CD4-positive, alpha-beta T cell (primary cell): ENCODE measurements at regions not wholly inside any gene's neighbourhood (a gene's known extent, or its start where the extent isn't known, plus 50 kb on each side); places are given as distances from the start of the nearest gene placed in this dataset.

Experiments
- ATAC-seq: fragments of 200-7000 bp; cut with Tn5 transposase; one replicate; pipeline ENCODE4 v1.10.0; 2022; ENCODE audit warnings: mild to moderate bottlenecking; ENCODE audit not compliant: poor library complexity
- CTCF ChIA-PET: fragments of 350-600 bp; sonication (Branson Sonifier 250); formaldehyde crosslinking; loops from one replicate; lab custom pipeline; 2021; ENCODE audit warnings: antibody characterized with exemption, inconsistent platforms; lab: Charles Lee
- POLR2A ChIA-PET: fragments of 350-600 bp; sonication (Branson Sonifier 250); formaldehyde crosslinking; loops from one replicate; lab custom pipeline; 2021; ENCODE audit warnings: antibody characterized with exemption, inconsistent platforms; lab: Charles Lee
- DNase-seq, 14 experiments: peaks; one replicate each; pipeline ENCODE4 v3.0.0-alpha.2; 2013 to 2020; ENCODE audit warnings: mixed read lengths in 2 of 14
- H3K27ac ChIP-seq, 2 donors: one replicate each; pipeline versions ENCODE4 v1.5.1 to v1.7.0; 2013; ENCODE audit warnings: low read length in 2 of 2, low read depth in 1 of 2, mild to moderate bottlenecking in 1 of 2
- H3K27me3 ChIP-seq, 2 experiments: 1 replicate in 1 of 2; 2 replicates in 1 of 2; pipeline versions ENCODE4 v1.6.1 to v1.7.0; 2013; ENCODE audit warnings: low read length in 2 of 2, control low read depth in 1 of 2, mild to moderate bottlenecking in 1 of 2, moderate library complexity in 1 of 2; ENCODE audit not compliant: insufficient read depth in 2 of 2, control insufficient read depth in 1 of 2
- H3K36me3 ChIP-seq: one replicate; pipeline ENCODE4 v1.6.1; 2013; ENCODE audit warnings: low read length, control low read depth; ENCODE audit not compliant: insufficient read depth
- H3K4me1 ChIP-seq: one replicate; pipeline ENCODE4 v1.6.1; 2013; ENCODE audit warnings: low read length, control low read depth; ENCODE audit not compliant: insufficient read depth
- H3K4me3 ChIP-seq: one replicate; pipeline ENCODE4 v1.5.1; 2013; ENCODE audit warnings: mild to moderate bottlenecking, low read length, moderate library complexity
- H3K9me3 ChIP-seq, 2 experiments: 1 replicate in 1 of 2; 2 replicates in 1 of 2; pipeline versions ENCODE4 v1.6.1 to v1.7.0; 2013; ENCODE audit warnings: low read length in 2 of 2, mild to moderate bottlenecking in 2 of 2, control low read depth in 1 of 2, moderate library complexity in 1 of 2; ENCODE audit not compliant: control insufficient read depth in 1 of 2, insufficient read depth in 1 of 2
- H3K27ac Mint-ChIP-seq: one replicate; pipeline ENCODE4 v1.8.0; 2020; ENCODE audit warnings: mixed read lengths
- H3K27me3 Mint-ChIP-seq: one replicate; pipeline ENCODE4 v1.8.0; 2021; ENCODE audit warnings: mixed read lengths
- H3K36me3 Mint-ChIP-seq: one replicate; pipeline ENCODE4 v1.8.0; 2021; ENCODE audit warnings: low read depth, mixed read lengths
- H3K4me1 Mint-ChIP-seq: one replicate; pipeline ENCODE4 v1.8.0; 2021; ENCODE audit warnings: low read depth, mixed read lengths
- H3K4me3 Mint-ChIP-seq: one replicate; pipeline ENCODE4 v1.8.0; 2020; ENCODE audit warnings: mild to moderate bottlenecking, mixed read lengths
- H3K9me3 Mint-ChIP-seq: one replicate; pipeline ENCODE4 v1.8.0; 2020; ENCODE audit warnings: mixed read lengths
- intact Hi-C, 2 experiments: fragments of 100-400 bp; cut with DNase I in 1 of 2; cut with micrococcal nuclease in 1 of 2; formaldehyde crosslinking; loops; one replicate each; pipeline versions ENCODE4 v1.15.1 to v1.9.0; 2023 to 2025; cut with DNase I, micrococcal nuclease
- TF ChIP-seq, protein P1 (sequence below): fragments of 200-600 bp; IDR thresholded peaks from one replicate; pipeline ENCODE4 v1.8.0; 2022; ENCODE audit warnings: antibody characterized with exemption, mild to moderate bottlenecking

DNA sequence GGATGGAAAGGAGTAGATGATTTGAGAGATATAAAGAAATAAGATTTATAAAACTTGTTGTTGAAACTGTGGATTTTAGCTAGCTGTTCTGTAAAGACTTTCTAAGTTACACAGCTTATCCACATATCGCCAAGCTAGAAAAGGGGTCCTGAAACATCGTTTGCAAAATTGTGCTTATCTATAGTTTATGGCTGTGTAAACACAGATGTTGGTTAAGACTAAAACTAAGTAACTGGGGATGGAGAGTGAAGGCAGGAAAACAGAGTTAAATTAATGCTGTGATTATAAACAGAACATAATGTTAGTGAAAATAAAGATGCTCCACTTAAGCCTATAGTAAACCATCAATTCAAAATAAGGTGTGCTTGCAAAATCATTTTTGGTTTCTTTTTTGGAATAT lies 311.3 kb upstream of the DDHD1 start:
- Histone ChIP-seq H3K4me3 (no peak overlapping the region), H3K36me3 (no peaks in the 10 kb centered on the region), H3K27ac (no peak overlapping the region), H3K27me3 (no peaks in the 10 kb centered on the region), H3K9me3 (no peaks in the 10 kb centered on the region), H3K4me1 (no peaks in the 10 kb centered on the region)
- ATAC-seq (no peak), DNase-seq (no peak)
- Mint-ChIP-seq H3K9me3 (no peaks in the 10 kb centered on the region), H3K36me3 (no peaks in the 10 kb centered on the region), H3K4me1 (no peaks in the 10 kb centered on the region), H3K4me3 (no peak overlapping the region), H3K27ac (no peak overlapping the region), H3K27me3 (no peaks in the 10 kb centered on the region)
- CTCF ChIA-PET, result no interaction called here
- POLR2A ChIA-PET, result no interaction called here
- TF ChIP-seq, protein P1, sequence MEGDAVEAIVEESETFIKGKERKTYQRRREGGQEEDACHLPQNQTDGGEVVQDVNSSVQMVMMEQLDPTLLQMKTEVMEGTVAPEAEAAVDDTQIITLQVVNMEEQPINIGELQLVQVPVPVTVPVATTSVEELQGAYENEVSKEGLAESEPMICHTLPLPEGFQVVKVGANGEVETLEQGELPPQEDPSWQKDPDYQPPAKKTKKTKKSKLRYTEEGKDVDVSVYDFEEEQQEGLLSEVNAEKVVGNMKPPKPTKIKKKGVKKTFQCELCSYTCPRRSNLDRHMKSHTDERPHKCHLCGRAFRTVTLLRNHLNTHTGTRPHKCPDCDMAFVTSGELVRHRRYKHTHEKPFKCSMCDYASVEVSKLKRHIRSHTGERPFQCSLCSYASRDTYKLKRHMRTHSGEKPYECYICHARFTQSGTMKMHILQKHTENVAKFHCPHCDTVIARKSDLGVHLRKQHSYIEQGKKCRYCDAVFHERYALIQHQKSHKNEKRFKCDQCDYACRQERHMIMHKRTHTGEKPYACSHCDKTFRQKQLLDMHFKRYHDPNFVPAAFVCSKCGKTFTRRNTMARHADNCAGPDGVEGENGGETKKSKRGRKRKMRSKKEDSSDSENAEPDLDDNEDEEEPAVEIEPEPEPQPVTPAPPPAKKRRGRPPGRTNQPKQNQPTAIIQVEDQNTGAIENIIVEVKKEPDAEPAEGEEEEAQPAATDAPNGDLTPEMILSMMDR, result no peak
- intact Hi-C loops, result no loop called here

DNA sequence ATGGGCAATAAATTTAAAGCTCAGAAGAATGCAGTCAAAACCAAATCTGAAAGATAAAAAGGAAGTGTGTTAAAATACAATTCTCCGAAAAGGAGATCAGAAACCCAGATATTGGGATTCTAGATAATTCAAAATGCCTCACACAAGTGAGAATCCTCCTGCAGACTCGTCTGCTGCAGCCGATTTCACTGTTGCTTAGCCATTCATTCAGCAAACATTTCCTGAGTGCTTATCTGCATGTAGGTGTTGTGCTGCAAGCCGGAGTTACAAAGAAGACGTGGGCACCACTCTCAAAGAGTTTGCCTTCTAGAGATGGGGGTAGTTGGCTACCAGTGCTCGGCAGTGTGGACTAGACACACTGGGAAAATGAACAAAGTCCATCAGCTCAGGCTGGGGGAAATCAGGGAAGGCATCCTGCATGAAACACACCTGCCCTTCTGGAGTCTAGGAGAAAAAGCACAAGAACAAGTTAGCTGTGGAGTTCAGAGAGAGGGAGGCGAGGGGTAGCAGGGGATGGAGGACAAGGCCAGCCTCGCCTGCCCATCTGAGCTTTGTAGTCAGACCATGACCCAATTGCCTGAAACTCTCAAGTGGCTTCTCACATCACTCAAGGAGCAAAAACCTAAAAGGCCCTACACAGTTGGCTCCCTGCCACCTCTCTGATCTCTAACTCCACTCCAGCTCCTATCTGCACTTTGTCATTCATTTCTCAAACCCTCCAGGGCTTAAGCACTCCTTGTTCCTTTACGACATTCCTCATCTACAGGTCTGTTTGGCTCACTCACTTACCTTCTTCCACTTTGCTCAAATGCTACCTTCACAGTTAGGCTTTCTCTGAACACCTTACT lies 310.0 kb upstream of the DDHD1 start:
- H3K27me3 Mint-ChIP-seq, result no peaks in the 10 kb centered on the region
- POLR2A ChIA-PET, result no interaction called here
- intact Hi-C loops, result no loop called here
- no peaks in the 10 kb centered on the region for H3K9me3 Mint-ChIP-seq
- TF ChIP-seq, protein P1, result no peak
- no peak overlapping the region for H3K4me3 Mint-ChIP-seq
- no peak overlapping the region for H3K4me3 ChIP-seq
- no peaks in the 10 kb centered on the region for H3K36me3 ChIP-seq
- H3K27ac ChIP-seq, result no peak overlapping the region
- CTCF ChIA-PET, result interaction anchor here (0.6 kb wide), 2 partner anchors 14 to 16 kb away, joined by 3 read pairs; no protein-coding TSS in a partner anchor
- no peaks in the 10 kb centered on the region for H3K4me1 ChIP-seq
- no peaks in the 10 kb centered on the region for H3K27me3 ChIP-seq
- no peaks in the 10 kb centered on the region for H3K9me3 ChIP-seq
- DNase-seq (no peak), ATAC-seq (no peak)
- H3K4me1 Mint-ChIP-seq, result no peaks in the 10 kb centered on the region
- H3K36me3 Mint-ChIP-seq, result no peaks in the 10 kb centered on the region
- H3K27ac Mint-ChIP-seq, result no peak overlapping the region

DNA sequence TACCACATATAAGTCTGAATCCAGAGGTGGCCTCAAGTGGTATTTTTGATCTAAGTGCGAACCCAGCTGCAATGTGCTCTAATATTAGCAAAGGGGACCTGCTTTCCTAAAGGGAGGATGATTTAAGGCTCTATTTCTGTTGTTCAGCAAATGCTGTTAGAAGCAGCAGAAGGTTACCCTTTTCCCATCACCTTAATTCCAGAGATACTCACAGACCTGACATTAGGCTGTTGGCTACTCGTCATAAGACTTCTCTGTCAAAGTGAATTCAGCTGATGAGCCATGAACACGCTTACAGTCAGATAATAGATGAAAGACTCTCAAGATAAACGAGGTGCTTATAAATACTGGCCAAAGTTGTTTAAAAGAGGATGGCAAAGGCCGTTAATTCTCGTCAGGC lies 308.7 kb upstream of the DDHD1 start:
- Mint-ChIP-seq H3K36me3 (no peaks in the 10 kb centered on the region), H3K9me3 (no peaks in the 10 kb centered on the region), H3K4me3 (no peak overlapping the region), H3K27me3 (no peaks in the 10 kb centered on the region), H3K27ac (no peak overlapping the region), H3K4me1 (no peaks in the 10 kb centered on the region)
- H3K9me3 ChIP-seq, result no peaks in the 10 kb centered on the region
- H3K27me3 ChIP-seq, result no peaks in the 10 kb centered on the region
- TF ChIP-seq, protein P1, result no peak
- intact Hi-C loops, result no loop called here
- no peaks in the 10 kb centered on the region for H3K36me3 ChIP-seq
- ATAC-seq (no peak), DNase-seq (no peak)
- H3K27ac ChIP-seq, result no peak overlapping the region
- ChIA-PET POLR2A (no interaction called here), CTCF (no interaction called here)
- H3K4me1 ChIP-seq, result no peaks in the 10 kb centered on the region
- H3K4me3 ChIP-seq, result no peak overlapping the region
